HCT116 (cell line): ENCODE measurements at regions not wholly inside any gene's neighbourhood (a gene's known extent, or its start where the extent isn't known, plus 50 kb on each side); places are given as distances from the start of the nearest gene placed in this dataset.

Experiments used
- ATAC-seq: fragments of 200-7000 bp; cut with Tn5 transposase; 2 replicates; pipeline ENCODE4 v1.9.1; 2020; ENCODE audit warnings: mild to moderate bottlenecking, moderate library complexity
- BruUV-seq: library from RNA; stranded (reverse); fragments of 400-500 nt; replicated peaks from 2 replicates; lab custom pipeline; 2021; lab: Mats Ljungman, UMichigan
- CTCF ChIA-PET: fragments of 300-600 bp; sonication (Branson Sonifier 250); formaldehyde crosslinking; loops from one replicate; lab custom pipeline; 2021; ENCODE audit warnings: antibody characterized with exemption; lab: Charles Lee
- POLR2A ChIA-PET: fragments of 300-600, 350-600 bp; sonication (Branson Sonifier 250); formaldehyde crosslinking; loops from one replicate; lab custom pipeline; 2021; ENCODE audit warnings: antibody characterized with exemption; lab: Charles Lee
- RAD21 ChIA-PET, 2 experiments: fragments of 300-600 bp; sonication (Branson Sonifier 250); formaldehyde crosslinking; loops; one replicate each; lab custom pipeline; 2023; ENCODE audit warnings: low total read pairs in 2 of 2; ENCODE audit not compliant: uncharacterized antibody in 2 of 2, unreplicated experiment in 2 of 2, low non-redundant PET in 1 of 2; lab: Charles Lee
- DNase-seq: peaks from one replicate; pipeline ENCODE4 v3.0.0-alpha.2; 2010; ENCODE audit warnings: low read depth, low spot score
- H2AFZ ChIP-seq: fragments of 200-600 bp; shearing (Covaris generic), sonication (generic); 2 replicates; pipeline ENCODE4 v1.6.1; 2017; ENCODE audit warnings: low read depth, mixed run types, mixed read lengths, antibody characterized with exemption, low read length; ENCODE audit not compliant: poor library complexity, severe bottlenecking
- H3K27ac ChIP-seq: 2 replicates; pipeline ENCODE4 v1.5.1; 2012; ENCODE audit warnings: low read depth, low read length
- H3K27me3 ChIP-seq: fragments of 200-600 bp; sonication (generic); 2 replicates; pipeline ENCODE4 v1.6.1; 2016; ENCODE audit warnings: mixed run types, low read length, mixed read lengths; ENCODE audit not compliant: insufficient read depth
- H3K36me3 ChIP-seq, 2 experiments: fragments of 200-500 bp in 1 of 2; fragments of 200-600 bp in 1 of 2; sonication (Bioruptor generic) in 1 of 2; sonication (generic) in 1 of 2; 2 replicates each; pipeline versions ENCODE4 v1.5.1 to v1.6.1; 2014 to 2016; ENCODE audit warnings: low read length in 2 of 2, inconsistent platforms in 1 of 2, mixed read lengths in 1 of 2, mixed run types in 1 of 2; ENCODE audit not compliant: insufficient read depth in 2 of 2, control insufficient read depth in 1 of 2
- H3K4me1 ChIP-seq, 2 experiments: fragments of 200-600 bp in 1 of 2; sonication (generic) in 1 of 2; 2 replicates each; pipeline versions ENCODE4 v1.5.1 to v1.6.1; 2012 to 2017; ENCODE audit warnings: low read length in 2 of 2, inconsistent platforms in 1 of 2, mild to moderate bottlenecking in 1 of 2, mixed read lengths in 1 of 2, mixed run types in 1 of 2, moderate library complexity in 1 of 2; ENCODE audit not compliant: insufficient read depth in 2 of 2, control insufficient read depth in 1 of 2
- H3K4me2 ChIP-seq: fragments of 200-600 bp; sonication (generic); 2 replicates; pipeline ENCODE4 v1.6.1; 2017; ENCODE audit warnings: mixed run types, low read length, mixed read lengths
- H3K4me3 ChIP-seq, 2 experiments: fragments of 200-600 bp in 1 of 2; sonication (generic) in 1 of 2; replicated peaks in 1 of 2; 2 replicates each; pipeline ENCODE4 v1.5.1; 2011 to 2016; ENCODE audit warnings: low read length in 2 of 2, control low read depth in 1 of 2, low read depth in 1 of 2, mild to moderate bottlenecking in 1 of 2, mixed read lengths in 1 of 2, mixed run types in 1 of 2
- H3K79me2 ChIP-seq: fragments of 200-600 bp; sonication (generic); 2 replicates; pipeline ENCODE4 v1.6.1; 2017; ENCODE audit warnings: mild to moderate bottlenecking, mixed run types, low read length, moderate library complexity, mixed read lengths; ENCODE audit not compliant: insufficient read depth
- H3K9ac ChIP-seq: fragments of 200-600 bp; sonication (generic); 2 replicates; pipeline ENCODE4 v1.6.1; 2016; ENCODE audit warnings: low read length, mixed read lengths
- H3K9me2 ChIP-seq: fragments of 200-600 bp; sonication (generic), shearing (Covaris generic); 2 replicates; pipeline ENCODE4 v1.6.1; 2017; ENCODE audit warnings: mixed run types, mild to moderate bottlenecking, moderate library complexity; ENCODE audit not compliant: insufficient read depth
- H3K9me3 ChIP-seq, 2 experiments: fragments of 200-500 bp in 1 of 2; fragments of 200-600 bp in 1 of 2; sonication (Bioruptor generic) in 1 of 2; sonication (generic) in 1 of 2; 2 replicates each; pipeline ENCODE4 v1.6.1; 2014 to 2017; ENCODE audit warnings: low read length in 2 of 2, mixed read lengths in 2 of 2, inconsistent platforms in 1 of 2, low read depth in 1 of 2, mild to moderate bottlenecking in 1 of 2, mixed run types in 1 of 2, moderate library complexity in 1 of 2; ENCODE audit not compliant: control insufficient read depth in 1 of 2, insufficient read depth in 1 of 2
- H4K20me1 ChIP-seq: fragments of 200-600 bp; sonication (generic), shearing (Covaris generic); 2 replicates; pipeline ENCODE4 v1.6.1; 2017; ENCODE audit warnings: mixed run types, mild to moderate bottlenecking, moderate library complexity; ENCODE audit not compliant: insufficient read depth
- EZH2 ChIP-seq: fragments of 200-600 bp; sonication (generic); IDR thresholded peaks from 2 replicates; pipeline ENCODE4 v1.6.1; 2017; ENCODE audit warnings: antibody characterized with exemption, mixed run types
- FOSL1 ChIP-seq: IDR thresholded peaks from 2 replicates; pipeline ENCODE4 v1.6.1; 2012; ENCODE audit warnings: low read depth
- JUND ChIP-seq: IDR thresholded peaks from 2 replicates; pipeline ENCODE4 v1.6.1; 2012
- POLR2A ChIP-seq: IDR thresholded peaks from 2 replicates; pipeline ENCODE4 v1.7.0; 2011; ENCODE audit warnings: borderline replicate concordance; ENCODE audit not compliant: insufficient read depth, insufficient read length; ENCODE audit errors: extremely low read depth
- SP1 ChIP-seq: IDR thresholded peaks from 2 replicates; pipeline ENCODE4 v1.6.1; 2012; ENCODE audit warnings: low read depth
- SRF ChIP-seq: IDR thresholded peaks from 2 replicates; pipeline ENCODE4 v1.6.1; 2012; ENCODE audit warnings: low read depth
- YY1 ChIP-seq: IDR thresholded peaks from 2 replicates; pipeline ENCODE4 v1.6.1; 2011; ENCODE audit warnings: low read length, low read depth, moderate library complexity, mild to moderate bottlenecking; ENCODE audit not compliant: insufficient replicate concordance; ENCODE audit errors: extremely low read depth
- ZFX ChIP-seq: fragments of 450-650 bp; IDR thresholded peaks from 2 replicates; pipeline ENCODE4 v1.6.1; 2017
- ZNF274 ChIP-seq: fragments of 200-500 bp; sonication (Bioruptor generic); IDR thresholded peaks from 2 replicates; pipeline ENCODE4 v1.6.1; 2014; ENCODE audit warnings: mild to moderate bottlenecking, low read depth, low read length, inconsistent platforms
- intact Hi-C: fragments of 100-400 bp; cut with micrococcal nuclease; formaldehyde crosslinking; loops from 2 replicates; pipeline ENCODE4 v1.10.0; 2022
- TF ChIP-seq, protein P1 (sequence below): IDR thresholded peaks from 2 replicates; pipeline ENCODE4 v1.6.1; 2011; ENCODE audit warnings: mild to moderate bottlenecking, low read length, moderate library complexity; ENCODE audit not compliant: insufficient replicate concordance; ENCODE audit errors: extremely low read depth
- TF ChIP-seq, protein P2 (sequence below), 3 experiments: fragments of 200-600 bp in 1 of 3; sonication (generic) in 1 of 3; IDR thresholded peaks in 2 of 3; conservative IDR thresholded peaks in 1 of 3; 2 replicates each; pipeline ENCODE4 v1.5.1; 2012 to 2017; ENCODE audit warnings: low read depth in 2 of 3, low read length in 2 of 3, antibody characterized with exemption in 1 of 3, borderline replicate concordance in 1 of 3, control low read depth in 1 of 3, mild to moderate bottlenecking in 1 of 3, mixed read lengths in 1 of 3, mixed run types in 1 of 3, moderate library complexity in 1 of 3; ENCODE audit not compliant: insufficient read depth in 1 of 3
- TF ChIP-seq, protein P3 (sequence below): IDR thresholded peaks from 2 replicates; pipeline ENCODE4 v1.6.1; 2012
- TF ChIP-seq, protein P4 (sequence below): IDR thresholded peaks from 2 replicates; pipeline ENCODE4 v1.6.1; 2012

DNA sequence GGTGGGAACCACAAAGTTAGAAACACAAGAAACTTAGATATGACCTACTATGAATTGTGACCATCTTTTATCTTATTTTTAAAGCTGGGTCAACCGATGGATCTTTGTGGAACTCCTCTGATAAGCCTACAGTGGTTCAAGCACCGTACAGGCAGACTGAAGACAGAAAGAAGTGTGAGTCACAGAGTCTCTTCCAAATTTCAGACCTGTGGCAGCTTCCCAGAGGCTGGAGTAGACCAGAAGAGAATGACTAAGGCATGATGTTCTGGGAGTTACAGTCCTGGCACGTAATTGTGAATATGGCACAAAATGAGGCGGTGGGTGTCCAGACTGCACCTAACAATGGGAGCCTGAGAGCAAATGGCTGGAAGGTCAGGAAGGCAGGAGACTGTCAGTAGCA is 70.0 kb downstream of the LMO4 start:
- no peaks in the 10 kb centered on the region for H3K79me2 ChIP-seq
- TF ChIP-seq, protein P1, sequence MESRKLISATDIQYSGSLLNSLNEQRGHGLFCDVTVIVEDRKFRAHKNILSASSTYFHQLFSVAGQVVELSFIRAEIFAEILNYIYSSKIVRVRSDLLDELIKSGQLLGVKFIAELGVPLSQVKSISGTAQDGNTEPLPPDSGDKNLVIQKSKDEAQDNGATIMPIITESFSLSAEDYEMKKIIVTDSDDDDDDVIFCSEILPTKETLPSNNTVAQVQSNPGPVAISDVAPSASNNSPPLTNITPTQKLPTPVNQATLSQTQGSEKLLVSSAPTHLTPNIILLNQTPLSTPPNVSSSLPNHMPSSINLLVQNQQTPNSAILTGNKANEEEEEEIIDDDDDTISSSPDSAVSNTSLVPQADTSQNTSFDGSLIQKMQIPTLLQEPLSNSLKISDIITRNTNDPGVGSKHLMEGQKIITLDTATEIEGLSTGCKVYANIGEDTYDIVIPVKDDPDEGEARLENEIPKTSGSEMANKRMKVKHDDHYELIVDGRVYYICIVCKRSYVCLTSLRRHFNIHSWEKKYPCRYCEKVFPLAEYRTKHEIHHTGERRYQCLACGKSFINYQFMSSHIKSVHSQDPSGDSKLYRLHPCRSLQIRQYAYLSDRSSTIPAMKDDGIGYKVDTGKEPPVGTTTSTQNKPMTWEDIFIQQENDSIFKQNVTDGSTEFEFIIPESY = no peak
- TF ChIP-seq, protein P2, sequence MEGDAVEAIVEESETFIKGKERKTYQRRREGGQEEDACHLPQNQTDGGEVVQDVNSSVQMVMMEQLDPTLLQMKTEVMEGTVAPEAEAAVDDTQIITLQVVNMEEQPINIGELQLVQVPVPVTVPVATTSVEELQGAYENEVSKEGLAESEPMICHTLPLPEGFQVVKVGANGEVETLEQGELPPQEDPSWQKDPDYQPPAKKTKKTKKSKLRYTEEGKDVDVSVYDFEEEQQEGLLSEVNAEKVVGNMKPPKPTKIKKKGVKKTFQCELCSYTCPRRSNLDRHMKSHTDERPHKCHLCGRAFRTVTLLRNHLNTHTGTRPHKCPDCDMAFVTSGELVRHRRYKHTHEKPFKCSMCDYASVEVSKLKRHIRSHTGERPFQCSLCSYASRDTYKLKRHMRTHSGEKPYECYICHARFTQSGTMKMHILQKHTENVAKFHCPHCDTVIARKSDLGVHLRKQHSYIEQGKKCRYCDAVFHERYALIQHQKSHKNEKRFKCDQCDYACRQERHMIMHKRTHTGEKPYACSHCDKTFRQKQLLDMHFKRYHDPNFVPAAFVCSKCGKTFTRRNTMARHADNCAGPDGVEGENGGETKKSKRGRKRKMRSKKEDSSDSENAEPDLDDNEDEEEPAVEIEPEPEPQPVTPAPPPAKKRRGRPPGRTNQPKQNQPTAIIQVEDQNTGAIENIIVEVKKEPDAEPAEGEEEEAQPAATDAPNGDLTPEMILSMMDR (IDR thresholded peaks at IDR 0.05 in 2 of 3, conservative IDR thresholded peaks at IDR 0.05 in 1 of 3; ENCODE audit: borderline replicate concordance in 1 of 3, insufficient read depth in 1 of 3, low read depth in 2 of 3, low read length in 2 of 3) = no peak
- TF ChIP-seq, protein P3, sequence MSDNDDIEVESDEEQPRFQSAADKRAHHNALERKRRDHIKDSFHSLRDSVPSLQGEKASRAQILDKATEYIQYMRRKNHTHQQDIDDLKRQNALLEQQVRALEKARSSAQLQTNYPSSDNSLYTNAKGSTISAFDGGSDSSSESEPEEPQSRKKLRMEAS = no peak
- TF ChIP-seq POLR2A (no peak), JUND (no peak), YY1 (no peak), ZNF274 (no peak), SP1 (no peak), EZH2 (no peak), SRF (no peak), FOSL1 (no peak), ZFX (no peak)
- TF ChIP-seq, protein P4, sequence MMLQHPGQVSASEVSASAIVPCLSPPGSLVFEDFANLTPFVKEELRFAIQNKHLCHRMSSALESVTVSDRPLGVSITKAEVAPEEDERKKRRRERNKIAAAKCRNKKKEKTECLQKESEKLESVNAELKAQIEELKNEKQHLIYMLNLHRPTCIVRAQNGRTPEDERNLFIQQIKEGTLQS = no peak
- TF ChIP-seq, all 23 proteins: peak for 0
- CTCF ChIA-PET = no interaction called here
- Histone ChIP-seq H4K20me1 (no peaks in the 10 kb centered on the region), H3K4me2 (peak overlapping the region; percentile 38; the same call in 1 of the 2 replicates), H3K36me3 (no peaks in the 10 kb centered on the region), H3K27me3 (no peaks in the 10 kb centered on the region), H2AFZ (no peak overlapping the region), H3K9me3 (no peaks in the 10 kb centered on the region), H3K4me3 (no peak overlapping the region), H3K9ac (no peak overlapping the region), H3K4me1 (peaks cover 0 to 14% of the 10 kb centered on the region in 2 experiments; a peak in 2 of 4 replicates), H3K27ac (no peak overlapping the region), H3K9me2 (no peaks in the 10 kb centered on the region)
- RAD21 ChIA-PET = no interaction called here
- POLR2A ChIA-PET = no interaction called here
- BruUV-seq = no TSS peak
- DNase-seq = no peak
- intact Hi-C loops = no loop called here
- no peak for ATAC-seq
